ENCODE measurements at regions not wholly inside any gene's neighbourhood (a gene's known extent, or its start where the extent isn't known, plus 50 kb on each side); places are given as distances from the start of the nearest gene placed in this dataset.
"Not testable (repeated sequence)": the region's sequence is repeated elsewhere in the genome, so short reads cannot be mapped to it uniquely, and the experiment has no call there.

- no peak for TF ChIP-seq ZFX (IDR thresholded peaks at IDR 0.05)
- TF ChIP-seq, protein P1, sequence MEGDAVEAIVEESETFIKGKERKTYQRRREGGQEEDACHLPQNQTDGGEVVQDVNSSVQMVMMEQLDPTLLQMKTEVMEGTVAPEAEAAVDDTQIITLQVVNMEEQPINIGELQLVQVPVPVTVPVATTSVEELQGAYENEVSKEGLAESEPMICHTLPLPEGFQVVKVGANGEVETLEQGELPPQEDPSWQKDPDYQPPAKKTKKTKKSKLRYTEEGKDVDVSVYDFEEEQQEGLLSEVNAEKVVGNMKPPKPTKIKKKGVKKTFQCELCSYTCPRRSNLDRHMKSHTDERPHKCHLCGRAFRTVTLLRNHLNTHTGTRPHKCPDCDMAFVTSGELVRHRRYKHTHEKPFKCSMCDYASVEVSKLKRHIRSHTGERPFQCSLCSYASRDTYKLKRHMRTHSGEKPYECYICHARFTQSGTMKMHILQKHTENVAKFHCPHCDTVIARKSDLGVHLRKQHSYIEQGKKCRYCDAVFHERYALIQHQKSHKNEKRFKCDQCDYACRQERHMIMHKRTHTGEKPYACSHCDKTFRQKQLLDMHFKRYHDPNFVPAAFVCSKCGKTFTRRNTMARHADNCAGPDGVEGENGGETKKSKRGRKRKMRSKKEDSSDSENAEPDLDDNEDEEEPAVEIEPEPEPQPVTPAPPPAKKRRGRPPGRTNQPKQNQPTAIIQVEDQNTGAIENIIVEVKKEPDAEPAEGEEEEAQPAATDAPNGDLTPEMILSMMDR (conservative IDR thresholded peaks at IDR 0.05): peak; percentile 21
- H3K27ac ChIP-seq: no peak overlapping the region
Measured at GRCh38 chr7:142654398-142654797, 94.9 kb upstream of the PRSS1 start.

DNA sequence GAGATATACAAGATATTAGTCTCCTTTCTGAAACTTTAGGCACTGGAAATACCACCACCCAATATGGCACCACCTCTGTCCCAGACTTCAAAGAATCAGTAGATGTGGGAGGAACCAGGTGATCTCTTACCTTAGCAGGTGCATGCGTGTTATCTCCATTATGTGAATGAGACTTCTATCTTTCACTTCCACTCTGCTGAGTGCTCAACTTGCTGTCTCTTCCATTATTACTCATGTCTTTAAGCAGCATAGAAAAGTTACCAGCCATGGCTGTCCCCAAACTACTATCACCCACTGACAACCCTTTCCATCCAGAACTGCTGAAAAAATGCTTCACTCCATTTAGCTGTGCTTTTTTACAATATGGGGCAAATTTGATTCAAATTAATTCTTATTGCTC lies 101.5 kb upstream of the PRSS1 start:
- TF ChIP-seq, protein P1 (conservative IDR thresholded peaks at IDR 0.05): no peak
- TF ChIP-seq ZFX (IDR thresholded peaks at IDR 0.05): no peak
- H3K27ac ChIP-seq: no peak overlapping the region

- no peak for TF ChIP-seq ZFX (IDR thresholded peaks at IDR 0.05)
- TF ChIP-seq, protein P1 (conservative IDR thresholded peaks at IDR 0.05): no peak
- H3K27ac ChIP-seq: no peak overlapping the region
Measured at GRCh38 chr7:142646386-142647140, 102.7 kb upstream of the PRSS1 start.

GRCh38 chr7:142645777-142646176 lies 103.5 kb upstream of the PRSS1 start:
- H3K27ac ChIP-seq: no peak overlapping the region
- no peak for TF ChIP-seq ZFX (IDR thresholded peaks at IDR 0.05)
- TF ChIP-seq, protein P1 (conservative IDR thresholded peaks at IDR 0.05): no peak

DNA sequence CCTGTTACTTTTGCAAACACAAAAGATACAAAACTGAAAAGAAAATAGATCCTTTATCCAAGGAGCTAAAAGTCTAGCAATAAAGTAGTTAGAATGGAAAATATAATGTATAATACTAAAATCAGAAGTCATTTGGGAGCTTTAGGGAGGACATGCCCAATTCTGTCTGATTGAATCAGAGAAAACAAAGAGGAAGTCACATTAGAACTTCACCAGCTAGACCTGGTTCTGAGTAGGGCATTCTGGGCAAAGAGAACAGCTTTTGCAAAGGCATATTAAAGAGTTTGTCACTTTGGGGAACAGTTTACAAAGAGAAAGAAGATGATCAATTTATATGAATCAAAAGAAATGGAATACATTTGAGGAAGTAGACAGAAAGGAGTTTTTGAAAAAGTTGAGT lies 107.0 kb upstream of the PRSS1 start:
- TF ChIP-seq, protein P1 (conservative IDR thresholded peaks at IDR 0.05): no peak
- TF ChIP-seq ZFX (IDR thresholded peaks at IDR 0.05): no peak
- H3K27ac ChIP-seq: no peak overlapping the region

GRCh38 chr7:142641252-142641651 lies 108.0 kb upstream of the PRSS1 start:
- not testable (repeated sequence) for H3K27ac ChIP-seq

DNA sequence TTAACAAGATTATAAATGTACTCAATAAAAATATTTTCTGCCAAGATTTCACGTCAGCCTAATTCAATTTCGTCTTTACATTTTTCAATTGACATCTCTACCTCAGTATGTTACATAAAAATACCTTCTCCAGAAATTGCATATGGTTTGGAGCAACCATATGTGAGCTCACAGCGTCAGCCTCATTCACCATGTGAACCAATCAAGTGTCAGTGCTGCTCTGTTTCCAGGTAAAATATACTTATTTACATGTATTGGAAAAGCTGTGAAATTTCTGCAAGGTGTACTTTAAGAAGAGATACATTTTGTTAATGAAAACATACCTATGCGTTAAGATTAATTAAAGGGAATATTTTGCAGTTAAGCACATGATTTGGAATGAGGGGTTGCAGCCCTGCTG lies 110.7 kb upstream of the PRSS1 start:
- TF ChIP-seq, protein P1 (conservative IDR thresholded peaks at IDR 0.05): no peak
- TF ChIP-seq ZFX (IDR thresholded peaks at IDR 0.05): no peak
- H3K27ac ChIP-seq: no peak overlapping the region

DNA sequence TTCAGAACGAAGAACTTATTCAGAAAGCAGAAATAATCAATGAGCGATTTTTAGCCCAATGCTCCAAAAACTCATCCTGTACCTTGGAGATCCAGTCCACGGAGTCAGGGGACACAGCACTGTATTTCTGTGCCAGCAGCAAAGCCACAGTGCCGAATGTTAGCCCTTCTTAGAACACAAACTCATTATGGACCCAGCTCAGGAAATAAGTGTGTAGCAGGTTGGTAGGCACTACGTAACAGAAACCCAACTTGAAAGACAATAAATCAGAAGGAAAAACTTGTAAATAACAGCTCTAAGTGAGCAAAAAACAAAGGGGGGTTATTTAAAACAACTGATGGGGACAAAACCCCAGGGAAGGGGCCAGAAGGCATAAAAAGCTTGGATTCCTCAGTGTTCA lies 112.0 kb upstream of the PRSS1 start:
- TF ChIP-seq ZFX (IDR thresholded peaks at IDR 0.05): no peak
- TF ChIP-seq, protein P1 (conservative IDR thresholded peaks at IDR 0.05): no peak

More for the DNA sequence above, 112.0 kb upstream of the PRSS1 start:
- no peak overlapping the region for H3K27ac ChIP-seq
